Liver (tissue), 3 donors: ENCODE measurements at regions not wholly inside any gene's neighbourhood (a gene's known extent, or its start where the extent isn't known, plus 50 kb on each side); places are given as distances from the start of the nearest gene placed in this dataset.

ENCODE experiments used
- CTCF ChIP-seq: fragments of 150-350 bp; IDR thresholded peaks from 2 replicates; pipeline ENCODE4 v1.5.1; 2017; ENCODE audit warnings: improper control_type of control experiment, low read depth, low read length; ENCODE audit not compliant: missing input control
- EGR1 ChIP-seq, 2 donors: IDR thresholded peaks; 2 replicates each; pipeline ENCODE4 v1.6.1; 2016 to 2018; ENCODE audit warnings: antibody characterized with exemption in 2 of 2, low read depth in 2 of 2
- GABPA ChIP-seq, 2 donors: IDR thresholded peaks in 1 of 2; conservative IDR thresholded peaks in 1 of 2; 2 replicates each; pipeline ENCODE4 v1.6.1; 2016; ENCODE audit warnings: antibody characterized with exemption in 2 of 2, mild to moderate bottlenecking in 1 of 2, moderate library complexity in 1 of 2
- MAX ChIP-seq: IDR thresholded peaks from 2 replicates; pipeline ENCODE4 v1.6.1; 2016; ENCODE audit warnings: antibody characterized with exemption
- TAF1 ChIP-seq: conservative IDR thresholded peaks from 2 replicates; pipeline ENCODE4 v1.6.1; 2016; ENCODE audit warnings: antibody characterized with exemption, mild to moderate bottlenecking
- ZBTB33 ChIP-seq: IDR thresholded peaks from 2 replicates; pipeline ENCODE4 v1.6.1; 2016; ENCODE audit warnings: antibody characterized with exemption
- TF ChIP-seq, protein P1 (sequence below): IDR thresholded peaks from 2 replicates; pipeline ENCODE4 v1.6.1; 2016; ENCODE audit warnings: antibody characterized with exemption
- donor health status: healthy.
- donor health status: healthy.

GRCh38 chr9:85876628-85877027 lies 64.3 kb upstream of the NAA35 start:
- TF ChIP-seq CTCF (no peak), GABPA (IDR thresholded peaks at IDR 0.05 in 1 of 2, conservative IDR thresholded peaks at IDR 0.05 in 1 of 2) (no peak), ZBTB33 (no peak), MAX (no peak), TAF1 (no peak), EGR1 (IDR thresholded peaks at IDR 0.05; ENCODE audit: low read depth in 2 of 2) (no peak)
- TF ChIP-seq, protein P1, sequence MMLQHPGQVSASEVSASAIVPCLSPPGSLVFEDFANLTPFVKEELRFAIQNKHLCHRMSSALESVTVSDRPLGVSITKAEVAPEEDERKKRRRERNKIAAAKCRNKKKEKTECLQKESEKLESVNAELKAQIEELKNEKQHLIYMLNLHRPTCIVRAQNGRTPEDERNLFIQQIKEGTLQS = no peak
